GM12864 (cell line): ENCODE measurements at regions not wholly inside any gene's neighbourhood (a gene's known extent, or its start where the extent isn't known, plus 50 kb on each side); places are given as distances from the start of the nearest gene placed in this dataset.

Source experiments
- DNase-seq: peaks from one replicate; pipeline ENCODE4 v3.0.0-alpha.2; 2011; ENCODE audit warnings: low read depth
- H3K4me3 ChIP-seq: 2 replicates; pipeline ENCODE4 v1.5.1; 2011; ENCODE audit warnings: mild to moderate bottlenecking, low read depth, low read length, control low read depth
- TF ChIP-seq, protein P1 (sequence below): IDR thresholded peaks from 2 replicates; pipeline ENCODE4 v1.5.1; 2011; ENCODE audit warnings: low read depth, mild to moderate bottlenecking, moderate library complexity, low read length, control low read depth, inconsistent platforms; ENCODE audit errors: missing control alignments

DNA sequence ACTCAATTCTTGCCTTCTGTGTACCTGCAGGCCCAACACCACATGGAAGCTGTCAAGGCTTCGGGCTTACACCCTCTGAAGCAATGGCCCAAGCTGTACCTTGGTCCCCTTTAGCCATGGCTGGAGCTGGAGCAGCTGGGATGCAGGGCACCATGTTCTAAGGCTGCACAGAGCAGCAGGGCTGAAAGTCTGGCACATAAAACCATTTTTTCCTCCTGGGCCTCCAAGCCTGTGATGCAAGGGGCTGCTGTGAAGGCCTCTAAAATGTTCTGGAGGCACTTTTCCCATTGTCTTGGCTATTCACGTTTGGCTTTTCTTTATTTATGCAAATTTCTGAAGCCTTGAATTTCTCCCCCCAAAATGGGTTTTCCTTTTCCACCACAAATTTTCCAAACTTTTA is 102.1 kb upstream of the SLC5A12 start:
- no peak overlapping the region for H3K4me3 ChIP-seq

DNA sequence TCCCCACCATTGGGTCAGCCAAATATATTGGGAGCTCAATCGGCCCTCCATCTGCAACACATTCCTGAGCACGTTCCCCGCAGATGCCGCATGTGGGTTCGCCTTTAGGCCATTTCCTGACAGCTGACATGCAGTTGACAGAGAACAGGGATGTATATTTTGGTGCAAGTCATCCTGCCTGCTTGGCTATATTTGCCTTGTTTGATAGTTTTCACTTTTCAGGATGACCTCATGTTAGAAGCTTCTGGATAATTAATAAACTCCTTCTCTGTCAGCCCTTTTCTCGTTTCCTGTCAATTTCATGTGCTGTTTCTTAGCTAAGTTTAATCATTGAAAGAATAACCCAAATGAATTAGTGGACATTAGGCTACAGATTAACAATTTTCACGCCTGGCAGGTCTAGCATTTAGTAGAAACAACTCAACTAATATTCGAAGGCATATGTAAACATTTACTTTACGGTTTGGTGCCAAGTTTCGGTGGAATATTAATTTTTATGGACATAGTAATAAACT is 105.8 kb upstream of the SLC5A12 start:
- no peak for DNase-seq
- TF ChIP-seq, protein P1, sequence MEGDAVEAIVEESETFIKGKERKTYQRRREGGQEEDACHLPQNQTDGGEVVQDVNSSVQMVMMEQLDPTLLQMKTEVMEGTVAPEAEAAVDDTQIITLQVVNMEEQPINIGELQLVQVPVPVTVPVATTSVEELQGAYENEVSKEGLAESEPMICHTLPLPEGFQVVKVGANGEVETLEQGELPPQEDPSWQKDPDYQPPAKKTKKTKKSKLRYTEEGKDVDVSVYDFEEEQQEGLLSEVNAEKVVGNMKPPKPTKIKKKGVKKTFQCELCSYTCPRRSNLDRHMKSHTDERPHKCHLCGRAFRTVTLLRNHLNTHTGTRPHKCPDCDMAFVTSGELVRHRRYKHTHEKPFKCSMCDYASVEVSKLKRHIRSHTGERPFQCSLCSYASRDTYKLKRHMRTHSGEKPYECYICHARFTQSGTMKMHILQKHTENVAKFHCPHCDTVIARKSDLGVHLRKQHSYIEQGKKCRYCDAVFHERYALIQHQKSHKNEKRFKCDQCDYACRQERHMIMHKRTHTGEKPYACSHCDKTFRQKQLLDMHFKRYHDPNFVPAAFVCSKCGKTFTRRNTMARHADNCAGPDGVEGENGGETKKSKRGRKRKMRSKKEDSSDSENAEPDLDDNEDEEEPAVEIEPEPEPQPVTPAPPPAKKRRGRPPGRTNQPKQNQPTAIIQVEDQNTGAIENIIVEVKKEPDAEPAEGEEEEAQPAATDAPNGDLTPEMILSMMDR, result no peak
- no peak overlapping the region for H3K4me3 ChIP-seq

More for the DNA sequence above, 102.1 kb upstream of the SLC5A12 start:
- DNase-seq, result no peak
- TF ChIP-seq, protein P1, result no peak

DNA sequence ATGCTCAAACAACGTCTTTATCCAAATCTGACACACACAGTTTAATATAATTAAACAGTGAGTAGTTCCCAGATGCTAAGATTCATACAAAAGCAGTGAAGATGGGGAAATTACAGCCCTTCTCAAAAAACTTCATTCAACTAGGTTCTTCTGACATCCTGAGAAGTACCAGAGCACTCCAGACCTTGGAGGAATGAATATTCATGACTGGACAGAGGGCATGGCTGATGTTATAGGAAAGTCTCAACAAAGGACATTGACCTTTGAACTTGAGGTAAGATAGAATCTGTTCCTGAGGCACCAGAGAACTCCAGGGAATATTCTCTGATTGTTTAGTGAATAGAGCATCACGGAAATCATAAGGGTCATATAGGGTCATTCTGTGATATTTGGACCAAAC is 106.4 kb upstream of the SLC5A12 start:
- DNase-seq, result no peak
- no peak overlapping the region for H3K4me3 ChIP-seq
- TF ChIP-seq, protein P1, result no peak

DNA sequence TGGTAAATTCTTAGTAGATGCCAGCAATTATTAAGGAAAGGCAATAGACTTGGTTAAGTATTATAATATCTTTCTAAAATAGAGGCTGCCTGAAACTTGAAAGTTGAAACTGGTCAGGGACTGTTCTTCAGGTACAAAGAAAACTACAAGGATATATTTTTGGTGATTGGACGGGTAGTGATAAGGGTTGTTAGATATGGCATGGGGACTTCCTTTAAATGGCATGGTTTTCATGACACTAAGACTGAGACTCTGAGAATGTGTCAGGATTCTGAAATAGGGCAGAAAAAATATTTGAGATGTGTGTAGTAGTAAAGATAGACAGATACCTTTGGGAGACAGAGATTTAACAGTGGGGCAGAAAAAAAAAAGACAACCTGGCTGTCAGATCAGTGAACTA is 108.4 kb upstream of the SLC5A12 start:
- H3K4me3 ChIP-seq, result no peak overlapping the region
- TF ChIP-seq, protein P1, result no peak
- DNase-seq, result no peak

DNA sequence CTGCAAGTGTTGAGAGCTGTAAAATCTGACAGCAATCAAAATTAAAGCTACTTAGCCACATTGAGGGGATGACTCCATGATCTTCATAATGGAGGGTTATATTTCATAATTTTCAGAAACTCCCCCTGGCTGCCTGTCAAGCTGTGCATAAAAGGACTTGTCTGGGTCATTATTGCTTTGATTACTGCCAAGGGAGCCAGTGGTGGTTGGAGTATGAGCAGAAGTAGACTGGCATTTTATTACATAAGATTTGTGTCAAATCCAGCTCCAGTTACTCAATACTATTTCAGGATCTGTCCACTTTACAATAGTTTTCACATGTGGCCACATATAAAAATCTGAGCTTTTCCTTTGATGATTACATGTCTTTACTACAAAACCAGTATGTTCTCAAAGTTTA is 108.9 kb upstream of the SLC5A12 start:
- H3K4me3 ChIP-seq, result no peak overlapping the region
- TF ChIP-seq, protein P1, result no peak
- DNase-seq, result no peak

DNA sequence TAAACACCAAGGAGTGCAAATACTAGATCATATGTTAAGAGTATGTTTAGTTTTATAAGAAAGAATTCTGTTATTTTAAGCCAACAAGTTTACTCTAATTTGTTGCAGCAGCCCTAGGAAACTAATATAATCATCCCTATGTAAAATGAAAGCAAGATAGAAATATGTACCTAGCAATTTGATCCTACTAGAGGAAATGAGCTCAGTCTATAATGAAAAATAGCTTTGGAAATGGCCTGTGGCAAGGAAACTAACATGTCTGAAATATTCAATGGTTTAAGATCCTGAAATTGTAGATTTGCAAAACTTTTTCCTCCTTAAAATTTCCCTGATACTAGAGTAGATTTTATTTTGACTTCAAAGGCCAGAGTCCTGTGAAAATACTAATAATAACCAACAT is 112.7 kb upstream of the SLC5A12 start:
- no peak overlapping the region for H3K4me3 ChIP-seq
- TF ChIP-seq, protein P1, result no peak
- no peak for DNase-seq

DNA sequence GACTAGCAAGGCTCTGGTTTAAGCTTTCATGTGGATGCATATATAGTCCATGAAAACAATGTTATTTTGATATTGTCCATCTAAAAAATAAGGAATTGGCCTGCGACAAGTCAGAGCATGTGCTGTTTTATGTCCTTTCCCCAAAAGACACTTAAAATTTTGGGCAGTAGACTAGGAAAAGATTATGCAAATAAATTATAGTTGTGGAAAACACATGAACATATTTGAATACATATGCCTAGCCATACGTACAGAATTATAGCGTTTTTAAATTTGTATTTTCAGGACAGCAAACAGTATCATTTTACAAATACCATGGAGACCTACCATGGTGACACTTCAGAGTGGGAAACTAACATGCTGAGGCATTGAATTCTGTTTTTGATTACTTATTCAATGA is 113.8 kb upstream of the SLC5A12 start:
- no peak for DNase-seq

More for the DNA sequence above, 113.8 kb upstream of the SLC5A12 start:
- TF ChIP-seq, protein P1, result no peak
- no peak overlapping the region for H3K4me3 ChIP-seq
